Ovary (tissue), 3 donors: ENCODE measurements at regions not wholly inside any gene's neighbourhood (a gene's known extent, or its start where the extent isn't known, plus 50 kb on each side); places are given as distances from the start of the nearest gene placed in this dataset.

ENCODE experiments used
- EP300 ChIP-seq: sonication (generic); formaldehyde crosslinking; IDR thresholded peaks from one replicate; pipeline ENCODE4 v1.6.1; 2017; ENCODE audit warnings: antibody characterized with exemption
- POLR2A ChIP-seq: fragments of 450-650 bp; IDR thresholded peaks from one replicate; pipeline ENCODE4 v1.6.1; 2017; ENCODE audit warnings: antibody characterized with exemption, mild to moderate bottlenecking, moderate library complexity
- TF ChIP-seq, protein P1 (sequence below), 3 donors: fragments of 450-650 bp in 2 of 3; fragments of 200-600 bp in 1 of 3; IDR thresholded peaks; one replicate each; pipeline versions ENCODE4 v1.5.1 to v1.8.0; 2016 to 2022; ENCODE audit warnings: antibody characterized with exemption in 3 of 3, mild to moderate bottlenecking in 1 of 3
- donor health status: DM: no; HTN: no; CAD: no.

DNA sequence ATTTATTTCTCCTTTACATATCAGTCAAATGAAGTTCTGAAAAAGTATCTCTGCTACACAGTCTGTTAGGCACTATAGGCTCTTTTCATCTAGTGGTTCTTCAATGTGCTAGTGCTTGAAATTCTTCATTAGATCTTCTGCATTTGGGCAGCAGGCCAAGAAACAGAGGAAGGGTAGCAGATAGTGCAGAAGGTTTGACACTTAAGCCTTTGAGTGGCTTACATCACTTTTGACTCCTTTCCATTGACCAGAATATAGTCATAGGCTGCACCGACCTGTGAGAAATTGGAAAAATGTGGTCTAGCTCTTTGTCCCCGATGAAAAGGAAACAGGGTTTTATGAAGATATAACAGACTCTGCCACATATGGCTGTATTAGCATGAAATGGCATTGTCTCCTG, 459.5 kb upstream of the PTGER4 start:
- TF ChIP-seq POLR2A (no peak), EP300 (no peak)
- TF ChIP-seq, protein P1, sequence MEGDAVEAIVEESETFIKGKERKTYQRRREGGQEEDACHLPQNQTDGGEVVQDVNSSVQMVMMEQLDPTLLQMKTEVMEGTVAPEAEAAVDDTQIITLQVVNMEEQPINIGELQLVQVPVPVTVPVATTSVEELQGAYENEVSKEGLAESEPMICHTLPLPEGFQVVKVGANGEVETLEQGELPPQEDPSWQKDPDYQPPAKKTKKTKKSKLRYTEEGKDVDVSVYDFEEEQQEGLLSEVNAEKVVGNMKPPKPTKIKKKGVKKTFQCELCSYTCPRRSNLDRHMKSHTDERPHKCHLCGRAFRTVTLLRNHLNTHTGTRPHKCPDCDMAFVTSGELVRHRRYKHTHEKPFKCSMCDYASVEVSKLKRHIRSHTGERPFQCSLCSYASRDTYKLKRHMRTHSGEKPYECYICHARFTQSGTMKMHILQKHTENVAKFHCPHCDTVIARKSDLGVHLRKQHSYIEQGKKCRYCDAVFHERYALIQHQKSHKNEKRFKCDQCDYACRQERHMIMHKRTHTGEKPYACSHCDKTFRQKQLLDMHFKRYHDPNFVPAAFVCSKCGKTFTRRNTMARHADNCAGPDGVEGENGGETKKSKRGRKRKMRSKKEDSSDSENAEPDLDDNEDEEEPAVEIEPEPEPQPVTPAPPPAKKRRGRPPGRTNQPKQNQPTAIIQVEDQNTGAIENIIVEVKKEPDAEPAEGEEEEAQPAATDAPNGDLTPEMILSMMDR (IDR thresholded peaks at IDR 0.05) = no peak
